Parathyroid adenoma (tissue), 2 donors: ENCODE measurements at regions not wholly inside any gene's neighbourhood (a gene's known extent, or its start where the extent isn't known, plus 50 kb on each side); places are given as distances from the start of the nearest gene placed in this dataset.

Source experiments
- H2AFZ ChIP-seq: fragments of 300-600 bp; sonication (generic); one replicate; pipeline ENCODE4 v1.7.0; 2017; ENCODE audit warnings: antibody characterized with exemption, mild to moderate bottlenecking
- H3K27ac ChIP-seq: fragments of 300-600 bp; sonication (generic); one replicate; pipeline ENCODE4 v1.7.0; 2017
- H3K27me3 ChIP-seq: fragments of 300-600 bp; sonication (generic); one replicate; pipeline ENCODE4 v1.7.0; 2017; ENCODE audit warnings: low read length; ENCODE audit not compliant: control insufficient read depth, insufficient read depth
- H3K36me3 ChIP-seq: fragments of 300-600 bp; sonication (generic); one replicate; pipeline ENCODE4 v1.7.0; 2017; ENCODE audit warnings: low read length; ENCODE audit not compliant: control insufficient read depth, insufficient read depth
- H3K4me1 ChIP-seq: fragments of 300-600 bp; sonication (generic); one replicate; pipeline ENCODE4 v1.7.0; 2017; ENCODE audit warnings: control low read depth
- H3K4me2 ChIP-seq: fragments of 300-600 bp; sonication (generic); one replicate; pipeline ENCODE4 v1.7.0; 2017; ENCODE audit warnings: low read length
- H3K4me3 ChIP-seq: fragments of 300-600 bp; sonication (generic); one replicate; pipeline ENCODE4 v1.7.0; 2017; ENCODE audit warnings: low read depth, low read length
- H3K79me2 ChIP-seq: fragments of 300-600 bp; sonication (generic); one replicate; pipeline ENCODE4 v1.7.0; 2017; ENCODE audit warnings: control low read depth
- H3K9ac ChIP-seq: fragments of 300-600 bp; sonication (generic); one replicate; pipeline ENCODE4 v1.7.0; 2017; ENCODE audit warnings: mild to moderate bottlenecking
- H3K9me3 ChIP-seq: fragments of 300-600 bp; sonication (generic); one replicate; pipeline ENCODE4 v1.7.0; 2017; ENCODE audit warnings: low read length; ENCODE audit not compliant: control insufficient read depth
- TF ChIP-seq, protein P1 (sequence below): fragments of 300-600 bp; sonication (generic); IDR thresholded peaks from one replicate; pipeline ENCODE4 v1.7.0; 2017; ENCODE audit warnings: antibody characterized with exemption, mild to moderate bottlenecking
- donor health status: primary hyperparathyroidism.

- Histone ChIP-seq H3K27ac (no peak overlapping the region), H3K79me2 (no peaks in the 10 kb centered on the region), H3K4me2 (no peak overlapping the region), H3K9me3 (no peaks in the 10 kb centered on the region), H2AFZ (no peak overlapping the region), H3K9ac (no peak overlapping the region), H3K27me3 (no peaks in the 10 kb centered on the region), H3K4me1 (no peaks in the 10 kb centered on the region), H3K36me3 (no peaks in the 10 kb centered on the region), H3K4me3 (no peak overlapping the region)
- TF ChIP-seq, protein P1, sequence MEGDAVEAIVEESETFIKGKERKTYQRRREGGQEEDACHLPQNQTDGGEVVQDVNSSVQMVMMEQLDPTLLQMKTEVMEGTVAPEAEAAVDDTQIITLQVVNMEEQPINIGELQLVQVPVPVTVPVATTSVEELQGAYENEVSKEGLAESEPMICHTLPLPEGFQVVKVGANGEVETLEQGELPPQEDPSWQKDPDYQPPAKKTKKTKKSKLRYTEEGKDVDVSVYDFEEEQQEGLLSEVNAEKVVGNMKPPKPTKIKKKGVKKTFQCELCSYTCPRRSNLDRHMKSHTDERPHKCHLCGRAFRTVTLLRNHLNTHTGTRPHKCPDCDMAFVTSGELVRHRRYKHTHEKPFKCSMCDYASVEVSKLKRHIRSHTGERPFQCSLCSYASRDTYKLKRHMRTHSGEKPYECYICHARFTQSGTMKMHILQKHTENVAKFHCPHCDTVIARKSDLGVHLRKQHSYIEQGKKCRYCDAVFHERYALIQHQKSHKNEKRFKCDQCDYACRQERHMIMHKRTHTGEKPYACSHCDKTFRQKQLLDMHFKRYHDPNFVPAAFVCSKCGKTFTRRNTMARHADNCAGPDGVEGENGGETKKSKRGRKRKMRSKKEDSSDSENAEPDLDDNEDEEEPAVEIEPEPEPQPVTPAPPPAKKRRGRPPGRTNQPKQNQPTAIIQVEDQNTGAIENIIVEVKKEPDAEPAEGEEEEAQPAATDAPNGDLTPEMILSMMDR: no peak
Observed at GRCh38 chr20:62544505-62545055, 68.8 kb upstream of the GATA5 start.

DNA sequence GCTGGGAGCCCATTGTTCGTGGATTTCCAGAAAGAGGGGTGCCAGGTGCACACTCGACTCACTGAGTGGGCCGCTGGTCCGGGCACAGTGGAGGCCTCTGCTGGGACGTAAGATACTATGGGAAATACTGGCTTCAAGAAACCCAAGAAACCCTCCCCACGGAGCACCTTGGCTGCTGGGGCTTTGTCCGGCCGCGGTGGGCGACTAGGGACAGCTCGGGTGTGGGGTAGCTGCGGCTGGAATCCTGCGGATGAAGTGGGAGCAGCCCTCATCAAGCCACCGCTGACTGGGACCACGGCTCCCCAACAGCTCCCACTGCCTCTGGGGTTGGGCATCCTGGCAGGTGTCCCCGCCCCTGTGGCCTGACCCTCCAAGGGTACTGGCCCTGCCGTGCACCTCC, 69.5 kb upstream of the GATA5 start:
- H3K27ac ChIP-seq: no peak overlapping the region
- TF ChIP-seq, protein P1: no peak
- H3K27me3 ChIP-seq: no peaks in the 10 kb centered on the region
- no peak overlapping the region for H3K4me2 ChIP-seq
- H3K4me3 ChIP-seq: no peak overlapping the region
- H3K79me2 ChIP-seq: no peaks in the 10 kb centered on the region
- H3K9ac ChIP-seq: no peak overlapping the region
- no peaks in the 10 kb centered on the region for H3K9me3 ChIP-seq
- no peak overlapping the region for H2AFZ ChIP-seq
- no peaks in the 10 kb centered on the region for H3K4me1 ChIP-seq
- no peaks in the 10 kb centered on the region for H3K36me3 ChIP-seq

DNA sequence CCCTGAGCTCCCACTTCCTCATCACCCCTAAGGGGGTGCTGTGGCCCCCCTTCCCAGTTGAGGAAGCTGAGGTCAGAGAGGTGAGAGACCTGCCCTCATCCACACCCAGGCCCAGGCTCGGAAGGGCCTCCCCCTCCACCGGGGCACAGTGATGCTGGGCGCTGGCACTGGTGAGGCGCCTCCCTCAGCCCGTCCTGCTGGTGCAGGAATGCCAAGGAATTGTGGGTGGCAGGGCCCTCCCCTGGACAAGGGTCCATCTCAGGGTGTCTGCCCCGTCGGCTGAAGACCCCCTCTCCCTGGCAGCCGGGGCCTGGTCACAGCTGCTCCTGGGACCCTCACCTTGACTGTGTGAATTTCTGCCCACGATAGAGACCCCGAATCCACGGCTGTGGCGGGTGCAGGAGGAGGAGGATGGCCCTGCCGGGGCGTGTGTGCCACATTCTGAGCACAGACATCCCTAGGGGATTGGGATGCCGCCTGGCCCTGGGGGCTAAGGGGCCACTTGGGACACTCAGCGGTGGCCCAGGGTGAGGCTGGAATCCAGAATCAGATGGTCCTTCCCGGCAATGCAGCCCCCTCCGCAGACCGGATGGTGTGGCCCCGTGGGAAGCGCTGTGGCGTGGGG, 70.2 kb upstream of the GATA5 start:
- TF ChIP-seq, protein P1: no peak
- no peaks in the 10 kb centered on the region for H3K36me3 ChIP-seq
- no peak overlapping the region for H3K4me2 ChIP-seq
- H3K79me2 ChIP-seq: no peaks in the 10 kb centered on the region
- H2AFZ ChIP-seq: no peak overlapping the region
- no peaks in the 10 kb centered on the region for H3K4me1 ChIP-seq
- H3K4me3 ChIP-seq: no peak overlapping the region
- no peak overlapping the region for H3K27ac ChIP-seq
- H3K9ac ChIP-seq: no peak overlapping the region
- no peaks in the 10 kb centered on the region for H3K9me3 ChIP-seq
- no peaks in the 10 kb centered on the region for H3K27me3 ChIP-seq

DNA sequence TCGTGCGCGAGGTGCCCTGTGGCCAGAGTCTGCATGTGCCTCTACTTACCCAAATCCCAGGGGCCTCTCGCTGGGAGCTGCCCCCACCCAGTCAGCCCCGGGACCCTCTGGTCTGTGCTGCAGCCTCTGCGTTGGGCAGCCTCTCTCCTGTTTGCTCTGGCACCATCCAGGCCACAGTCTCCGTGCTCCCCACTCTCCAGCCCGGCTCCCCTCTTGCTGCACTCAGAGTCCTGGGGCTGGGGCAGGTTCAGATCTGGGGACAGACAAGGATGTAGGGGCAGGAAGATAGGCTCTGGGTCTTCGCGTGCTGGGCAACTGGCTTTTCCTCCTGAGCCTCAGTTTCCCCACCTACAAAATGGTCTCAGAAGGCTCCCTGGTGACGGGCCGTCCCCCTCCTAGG, 70.8 kb upstream of the GATA5 start:
- H3K9me3 ChIP-seq: no peaks in the 10 kb centered on the region
- no peaks in the 10 kb centered on the region for H3K4me1 ChIP-seq
- H3K79me2 ChIP-seq: no peaks in the 10 kb centered on the region
- H3K9ac ChIP-seq: no peak overlapping the region
- TF ChIP-seq, protein P1: no peak
- H3K27ac ChIP-seq: no peak overlapping the region
- no peak overlapping the region for H2AFZ ChIP-seq
- no peak overlapping the region for H3K4me3 ChIP-seq
- peaks cover 3% of the 10 kb centered on the region for H3K27me3 ChIP-seq
- no peaks in the 10 kb centered on the region for H3K36me3 ChIP-seq
- H3K4me2 ChIP-seq: no peak overlapping the region

DNA sequence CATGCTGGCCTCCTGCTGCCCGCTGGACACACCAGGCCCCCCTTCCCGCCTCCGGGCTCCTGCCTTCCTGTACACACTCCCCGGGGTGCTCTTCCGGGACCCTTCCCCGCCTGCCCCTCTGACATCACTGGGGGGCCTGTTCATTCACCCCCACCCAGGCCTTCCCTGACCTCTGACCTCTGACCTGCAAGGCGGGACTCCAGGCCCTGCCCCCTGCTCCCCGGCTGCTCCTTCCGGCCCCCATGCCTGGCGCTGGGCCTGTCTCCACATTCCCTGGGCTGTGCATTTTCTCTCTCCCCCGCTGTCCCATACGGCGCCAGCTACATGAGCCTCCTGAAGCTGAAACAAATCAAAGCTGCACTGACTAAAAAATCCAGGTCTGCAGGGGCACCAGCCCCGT, 71.6 kb upstream of the GATA5 start:
- no peaks in the 10 kb centered on the region for H3K9me3 ChIP-seq
- peaks cover 3% of the 10 kb centered on the region for H3K27me3 ChIP-seq
- no peaks in the 10 kb centered on the region for H3K36me3 ChIP-seq
- no peak overlapping the region for H2AFZ ChIP-seq
- H3K79me2 ChIP-seq: no peaks in the 10 kb centered on the region
- TF ChIP-seq, protein P1: no peak
- H3K27ac ChIP-seq: no peak overlapping the region
- no peaks in the 10 kb centered on the region for H3K4me1 ChIP-seq
- no peak overlapping the region for H3K4me3 ChIP-seq
- no peak overlapping the region for H3K4me2 ChIP-seq
- H3K9ac ChIP-seq: no peak overlapping the region
